NCI-H1694 (cell line): ENCODE measurements at regions not wholly inside any gene's neighbourhood (a gene's known extent, or its start where the extent isn't known, plus 50 kb on each side); places are given as distances from the start of the nearest gene placed in this dataset.

Experiments
- DNase-seq: peaks from one replicate; lab custom pipeline; 2025; lab: John Stamatoyannopoulos, UW

DNA sequence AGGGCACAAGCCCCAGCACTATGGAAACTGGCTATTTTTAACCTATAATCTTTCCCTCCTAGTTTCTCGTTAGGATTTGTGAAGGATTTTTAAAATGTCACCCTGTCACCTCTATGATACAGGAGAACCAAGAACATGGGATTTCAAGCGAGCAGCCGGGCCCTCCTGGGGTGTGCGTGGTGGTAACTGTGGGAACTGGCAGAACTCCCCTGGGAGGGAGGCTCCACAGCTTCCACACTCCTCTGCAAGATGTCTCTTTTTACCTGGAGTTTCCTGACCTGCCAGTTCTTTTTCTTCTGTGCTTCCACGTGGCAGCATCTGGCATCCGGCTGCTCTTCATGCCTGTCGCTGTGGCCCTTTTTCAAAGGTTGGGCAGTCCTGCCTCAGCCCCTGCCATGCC lies 386.3 kb upstream of the MYT1L start:
- DNase-seq: no peak

DNA sequence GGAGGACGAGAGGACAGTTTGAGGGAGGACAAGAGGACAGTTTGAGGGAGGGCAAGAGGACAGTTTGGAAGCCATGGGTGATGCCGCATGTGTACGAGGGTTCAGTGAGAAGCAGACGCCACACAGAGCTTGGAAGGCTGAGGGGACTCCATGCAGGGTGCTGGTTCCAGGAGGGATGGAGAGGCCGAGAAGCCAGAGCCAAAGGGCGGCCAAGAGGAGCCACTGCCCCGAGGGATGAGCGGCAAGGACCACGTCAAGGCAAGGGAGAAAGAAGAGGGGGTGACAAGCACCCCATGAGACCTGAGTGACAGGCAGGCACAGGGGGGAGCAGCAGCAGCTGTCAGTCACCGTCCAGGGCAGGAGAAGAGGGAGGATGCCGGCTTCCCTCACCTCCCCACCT lies 385.7 kb upstream of the MYT1L start:
- no peak for DNase-seq

DNA sequence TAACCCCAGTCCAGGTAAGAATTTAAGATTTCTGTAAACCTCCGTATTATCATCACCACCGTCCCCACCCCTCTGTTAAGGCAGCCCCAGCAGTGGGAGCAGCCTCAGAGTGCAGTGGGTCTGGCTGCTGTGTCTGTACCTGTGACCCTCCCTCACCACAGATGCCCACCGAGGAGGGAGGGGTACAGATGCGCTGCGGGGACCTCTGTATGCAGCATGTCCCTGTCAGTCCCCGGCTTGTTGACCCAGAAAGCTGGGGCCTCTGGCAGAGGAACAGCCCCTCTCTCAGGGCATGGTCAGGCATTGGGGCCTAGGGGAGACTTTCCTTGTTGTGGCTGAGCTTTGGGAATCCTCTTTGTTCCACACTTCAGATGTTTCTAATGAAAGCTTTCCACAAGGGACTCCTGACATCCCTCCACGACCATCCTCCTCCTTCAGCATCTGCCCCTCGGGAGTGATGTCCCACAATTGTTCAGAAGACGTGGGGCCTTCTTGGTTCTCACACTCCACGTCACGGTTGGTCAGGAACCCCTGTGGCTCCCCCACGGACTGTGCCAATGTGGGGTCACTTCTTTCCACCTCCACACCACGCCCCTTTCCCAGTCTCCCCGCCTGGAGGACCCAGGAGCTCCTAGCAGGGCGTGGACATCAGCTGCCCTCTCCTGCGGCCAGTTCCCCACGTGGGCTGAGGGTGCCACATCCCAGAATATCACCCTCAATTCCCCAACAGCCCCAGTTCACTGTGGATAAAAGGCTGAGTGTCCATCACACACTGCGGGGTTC lies 384.2 kb upstream of the MYT1L start:
- no peak for DNase-seq

DNA sequence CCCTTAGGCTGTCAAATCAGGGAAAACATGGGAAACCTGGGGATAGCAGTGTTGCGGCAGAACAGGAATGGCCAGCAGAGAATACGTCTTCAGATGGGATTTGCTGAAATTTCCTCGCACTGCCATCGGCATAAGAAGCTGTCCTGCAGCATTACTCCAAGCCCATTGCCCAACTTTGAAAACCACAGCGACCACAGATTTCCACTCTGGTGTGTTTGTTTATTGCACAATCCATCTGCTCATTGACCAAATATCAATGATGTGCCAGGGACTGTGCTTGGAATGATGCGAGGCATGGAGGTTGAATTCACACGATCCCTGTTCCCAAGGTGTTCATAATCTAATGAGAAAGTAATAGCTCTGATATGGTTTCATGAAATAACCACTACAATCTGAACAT lies 383.3 kb upstream of the MYT1L start:
- DNase-seq: no peak

DNA sequence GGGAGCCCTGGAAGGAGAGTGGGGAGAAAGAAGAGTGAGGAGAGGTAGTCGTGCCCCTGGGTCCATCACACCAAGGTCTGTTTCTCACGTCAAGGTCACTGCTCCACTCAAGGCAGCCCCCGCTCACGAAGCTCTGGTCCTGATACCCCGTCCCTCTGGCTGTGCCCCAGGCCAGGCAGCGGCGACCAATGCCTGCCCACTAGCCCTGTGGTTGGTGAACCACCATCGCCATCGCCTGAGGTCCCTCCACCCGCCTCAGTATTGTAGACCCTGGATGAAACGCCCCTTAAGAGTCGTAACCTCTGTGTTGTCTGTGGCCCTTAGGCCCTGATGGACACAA lies 378.3 kb upstream of the MYT1L start:
- no peak for DNase-seq

DNA sequence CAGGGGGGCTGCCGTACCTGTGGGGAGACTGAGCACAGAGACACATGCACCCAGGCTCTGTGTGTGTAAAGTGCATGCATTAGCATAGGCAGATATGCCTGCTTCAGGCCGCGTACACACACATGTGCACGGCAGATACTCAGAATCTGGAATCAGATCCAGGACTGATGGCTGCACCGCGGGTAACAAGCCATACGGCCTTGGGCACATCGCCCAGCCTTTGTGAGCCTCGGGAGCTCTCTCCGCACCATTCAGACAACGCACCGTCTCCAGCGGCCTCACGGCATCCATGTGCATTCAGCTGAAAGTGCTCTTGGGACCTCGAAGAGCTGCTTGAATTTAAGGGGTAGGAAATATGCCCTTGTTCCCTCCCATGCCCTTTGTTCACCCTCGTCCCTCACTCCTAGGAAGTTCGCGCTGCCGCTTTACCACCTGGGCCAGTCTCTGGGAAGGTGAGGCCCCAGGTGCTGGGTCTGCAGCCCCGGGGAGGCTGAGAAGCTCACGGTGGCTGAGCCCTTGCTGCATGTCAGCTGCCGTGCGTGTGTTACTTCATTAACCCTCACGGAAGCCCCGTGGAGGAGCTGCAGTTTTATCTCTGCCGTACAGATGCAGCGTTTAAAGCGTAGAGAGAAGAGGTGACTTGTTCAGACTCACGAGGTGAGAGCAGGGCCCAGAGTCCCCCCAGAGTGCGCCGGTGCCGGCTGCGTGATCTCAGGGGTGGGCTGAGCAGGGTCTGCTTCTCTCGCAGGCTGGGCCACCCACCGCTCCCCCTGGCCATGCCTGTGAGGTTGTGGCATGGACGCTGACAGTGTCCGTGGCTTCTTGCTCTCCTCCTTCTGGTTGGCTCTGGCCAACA lies 377.7 kb upstream of the MYT1L start:
- peak; percentile 53 for DNase-seq

DNA sequence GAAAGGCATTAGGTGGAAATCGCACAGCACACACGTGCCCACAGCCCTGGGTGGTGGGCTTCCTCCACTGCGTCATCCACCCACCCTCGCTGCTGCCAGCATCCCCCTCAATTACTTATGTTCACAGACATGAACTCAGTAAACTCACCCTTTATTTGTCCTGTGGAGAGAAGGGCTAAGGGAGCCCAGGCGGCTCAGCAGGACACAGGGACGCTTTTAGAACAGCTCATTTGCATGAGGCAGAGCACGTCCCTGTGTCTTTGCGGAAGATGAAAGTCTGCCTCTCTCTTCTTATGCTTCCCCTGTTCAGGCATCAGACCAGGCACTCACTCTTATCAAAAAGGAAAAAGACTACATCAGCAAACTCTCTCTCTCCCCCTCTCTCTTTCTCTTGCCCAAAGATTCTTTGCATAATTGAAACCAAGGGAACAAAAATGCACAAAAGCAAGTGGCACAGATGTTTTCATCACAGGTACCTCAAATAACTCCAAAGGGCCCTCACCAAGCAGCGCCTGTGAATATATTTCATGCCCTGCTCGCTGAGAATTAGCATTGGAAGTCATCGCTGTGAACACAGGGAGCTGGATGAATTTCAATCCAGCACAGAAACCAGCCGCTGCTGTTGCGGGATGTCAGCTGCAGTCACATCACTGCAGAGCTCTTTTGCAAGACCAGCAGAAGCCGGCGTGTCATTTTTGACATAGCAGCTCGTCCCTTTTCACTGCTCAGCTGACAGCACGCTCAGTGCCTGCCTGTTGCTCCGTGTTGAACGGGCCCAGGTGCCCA lies 376.3 kb upstream of the MYT1L start:
- peak; percentile 55 for DNase-seq

DNA sequence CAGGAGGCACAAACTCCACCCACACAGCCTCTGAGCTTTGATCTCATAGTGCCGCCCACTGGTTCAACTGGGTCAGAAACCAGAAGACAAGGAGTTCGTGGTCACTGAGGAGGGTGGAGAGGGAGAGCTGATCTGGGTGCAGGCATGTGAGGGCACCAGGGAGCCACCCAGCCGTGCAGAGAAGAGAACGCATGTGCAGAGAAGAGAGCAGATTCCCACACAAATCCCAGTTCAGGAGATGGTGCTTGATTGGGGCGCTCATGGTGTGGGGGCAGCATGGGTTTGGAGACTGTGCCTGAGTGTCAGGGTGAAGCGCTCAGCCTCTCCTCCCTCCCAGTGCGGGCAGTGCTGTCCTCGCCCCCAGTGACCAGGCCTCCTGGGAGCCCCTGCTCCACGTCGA lies 375.2 kb upstream of the MYT1L start:
- no peak for DNase-seq

DNA sequence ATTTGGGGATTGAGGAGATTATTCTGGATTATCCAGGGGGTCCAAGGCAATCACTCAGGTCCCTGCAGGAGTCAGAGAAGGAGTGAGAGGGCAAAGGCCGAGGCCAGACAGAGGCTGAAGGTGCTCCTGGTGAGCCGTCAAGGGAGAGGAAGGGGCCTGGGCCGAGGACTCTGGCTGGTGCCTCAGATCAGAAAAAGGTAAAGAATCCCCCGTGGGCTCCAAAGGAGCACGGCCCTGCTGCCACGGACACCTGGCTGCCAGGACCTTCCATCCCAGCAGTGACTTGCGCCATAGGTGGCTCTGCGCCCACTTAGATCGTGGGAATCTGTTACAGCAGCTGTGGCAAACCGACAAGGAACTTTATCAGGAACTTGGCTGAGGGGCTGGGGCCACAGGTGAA lies 374.8 kb upstream of the MYT1L start:
- no peak for DNase-seq

DNA sequence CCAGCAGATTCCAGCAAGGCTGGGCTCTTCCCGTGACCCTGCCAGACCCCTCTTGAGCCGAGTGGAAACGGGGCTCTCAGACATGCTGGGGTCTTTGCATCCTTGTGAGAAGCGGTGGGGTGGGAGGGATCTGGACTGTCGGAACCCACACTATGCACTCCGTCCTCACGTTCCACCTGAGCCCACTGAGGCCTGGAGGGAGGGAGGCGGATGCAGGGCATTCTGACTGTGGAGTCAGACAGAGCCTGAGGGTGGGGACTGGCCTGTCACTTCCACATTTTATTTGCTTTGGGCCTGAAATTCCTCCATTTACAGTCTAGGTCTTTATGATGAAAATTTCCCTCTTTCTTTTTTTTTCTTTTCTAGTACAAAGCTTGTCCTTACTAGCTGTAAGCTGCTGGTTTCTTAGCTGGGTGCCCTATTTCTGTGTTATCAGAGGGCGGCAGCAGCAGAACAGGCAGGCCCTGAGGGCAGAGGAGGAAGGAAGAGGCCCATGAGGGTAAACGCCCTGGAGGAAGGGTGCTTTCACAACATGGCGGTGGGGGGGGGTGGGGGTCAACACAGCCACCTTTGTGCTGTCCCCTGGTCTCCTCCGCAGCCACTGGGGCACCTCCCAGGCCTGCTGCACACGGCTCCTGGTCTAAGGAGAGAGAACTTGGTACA lies 373.5 kb upstream of the MYT1L start:
- no peak for DNase-seq

DNA sequence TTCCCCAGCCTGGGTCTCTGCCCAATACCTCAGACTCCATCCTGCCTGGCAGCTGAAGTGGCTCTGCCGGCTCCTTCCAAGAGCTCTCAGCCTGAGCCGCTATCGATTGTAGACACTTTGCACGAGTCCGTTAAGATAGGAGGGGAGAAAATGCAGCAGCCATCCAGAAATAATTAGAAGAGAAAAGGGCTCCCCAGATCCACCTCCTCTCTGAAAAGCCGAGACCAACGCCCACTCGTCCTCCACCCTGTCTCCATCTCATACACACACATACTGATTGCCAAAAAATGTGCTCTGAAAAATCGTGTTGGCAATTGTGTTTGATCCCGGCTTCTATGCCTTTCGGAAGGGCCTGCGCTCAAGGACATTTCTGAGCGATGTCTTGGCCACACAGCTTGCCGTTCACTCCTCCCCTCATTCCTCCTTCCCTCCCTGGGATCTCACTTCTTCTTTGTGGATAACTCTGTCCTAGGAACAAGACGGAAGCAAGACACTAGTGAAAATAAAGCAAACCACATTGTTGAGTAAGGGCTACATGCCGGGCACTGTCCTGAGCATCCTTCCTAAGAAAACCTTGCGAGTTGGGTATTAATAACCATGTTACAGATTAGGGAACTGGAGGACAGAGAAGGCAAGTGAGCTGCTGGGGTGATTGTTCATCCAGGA lies 372.8 kb upstream of the MYT1L start:
- DNase-seq: no peak

DNA sequence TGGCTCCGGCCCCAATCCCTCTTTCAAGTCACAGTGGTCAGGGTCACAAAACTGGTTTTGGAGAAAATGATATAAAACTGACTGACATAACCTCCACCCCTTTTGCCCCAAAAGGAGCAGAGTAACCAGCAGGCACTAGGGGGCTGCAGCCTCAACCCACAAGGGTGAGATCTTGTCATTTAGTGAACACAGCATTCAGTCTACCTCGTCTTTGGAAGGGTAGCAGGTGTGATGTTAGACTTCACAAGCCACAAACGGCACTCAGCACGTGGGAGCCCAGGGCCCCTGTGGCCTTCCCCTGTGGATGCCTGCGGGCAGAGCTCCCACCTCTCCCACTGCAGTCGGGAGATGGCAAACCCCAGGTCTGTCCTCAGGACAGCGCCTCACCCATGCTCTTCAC lies 372.1 kb upstream of the MYT1L start:
- DNase-seq: no peak

DNA sequence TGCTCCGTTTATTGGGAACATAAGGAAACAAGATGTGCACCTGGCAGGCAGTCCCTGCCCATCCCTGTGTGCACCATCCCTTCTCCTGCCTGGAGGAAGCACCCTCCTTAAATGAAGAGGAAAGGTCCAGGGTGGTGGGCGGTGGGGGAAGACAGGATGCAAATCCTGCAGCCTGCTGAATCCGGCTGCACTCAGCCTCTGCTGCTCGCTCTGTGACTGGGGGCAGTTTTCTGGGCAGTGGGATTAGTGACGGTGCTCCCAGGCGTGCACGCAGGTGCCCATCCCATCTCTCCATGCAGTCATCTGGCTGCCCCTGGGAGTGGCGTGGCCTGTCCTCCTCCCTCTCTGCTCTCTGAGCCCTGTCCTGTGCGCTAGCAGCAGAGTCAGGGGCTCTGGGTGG lies 371.3 kb upstream of the MYT1L start:
- DNase-seq: no peak

DNA sequence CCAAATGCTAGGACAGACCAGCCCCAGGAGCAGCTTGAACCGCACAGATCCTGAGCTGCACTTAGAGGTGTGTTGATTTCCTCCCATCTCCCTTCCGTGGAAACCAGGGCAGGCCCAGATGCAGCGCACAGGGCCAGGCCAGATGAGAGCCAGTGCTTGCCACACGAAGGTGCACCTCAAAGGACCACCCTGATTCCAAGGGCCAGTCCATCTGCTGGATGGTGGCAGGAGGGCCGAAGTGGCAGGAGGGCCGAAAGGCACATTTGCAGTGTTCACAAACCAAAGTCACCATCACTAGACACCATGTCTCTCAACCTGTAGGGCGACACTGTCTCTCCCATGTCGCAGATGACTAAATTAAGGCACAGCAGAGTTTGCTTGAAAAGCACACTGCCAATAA lies 370.7 kb upstream of the MYT1L start:
- no peak for DNase-seq

DNA sequence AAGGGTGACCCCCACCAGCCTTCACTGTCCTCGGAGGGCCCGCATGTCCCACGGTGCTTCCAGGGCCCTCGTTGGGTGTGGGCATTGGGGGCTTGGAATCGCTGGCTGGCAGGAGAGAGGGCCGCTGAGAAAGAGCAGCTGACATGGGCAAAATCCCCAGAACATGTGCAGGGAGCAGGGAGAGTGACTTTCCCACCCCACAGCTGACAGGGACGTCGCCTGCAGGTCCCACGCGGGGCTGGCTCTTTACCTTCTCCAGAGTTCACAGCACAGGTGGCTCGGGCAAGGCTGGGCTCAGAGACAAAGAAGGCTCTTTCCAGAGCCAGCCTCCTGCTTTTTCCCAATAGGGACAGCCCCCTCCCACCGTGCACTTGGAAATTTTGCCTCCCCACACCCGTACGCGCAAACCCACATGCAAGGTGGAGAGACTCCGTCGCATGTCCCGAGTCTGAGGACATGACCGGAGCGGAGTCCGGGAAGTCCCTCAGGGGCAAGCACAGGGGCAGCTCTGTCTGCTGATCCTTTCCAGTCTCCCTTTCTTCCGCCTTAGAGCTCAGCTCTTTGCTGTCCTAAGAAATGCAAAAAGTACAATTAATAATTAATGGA lies 370.2 kb upstream of the MYT1L start:
- no peak for DNase-seq

DNA sequence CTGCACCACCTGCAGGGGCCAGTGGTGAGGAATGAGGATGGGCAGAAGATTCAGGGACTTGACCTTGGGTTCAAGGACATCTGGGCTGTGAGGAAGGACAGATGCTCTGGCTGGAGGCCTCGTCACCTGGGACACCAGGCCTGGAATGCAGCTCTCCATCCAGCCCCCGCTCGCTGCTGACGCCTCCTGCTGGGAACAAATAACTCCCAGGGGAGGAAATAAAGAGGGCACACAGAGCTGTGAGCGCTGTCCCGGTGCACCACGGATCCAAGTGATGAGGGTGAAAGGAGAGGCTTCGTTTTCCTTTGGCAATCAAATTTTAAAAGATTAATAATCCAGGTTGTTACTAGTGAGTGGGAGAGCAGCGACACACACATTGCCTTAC lies 368.0 kb upstream of the MYT1L start:
- DNase-seq: no peak

DNA sequence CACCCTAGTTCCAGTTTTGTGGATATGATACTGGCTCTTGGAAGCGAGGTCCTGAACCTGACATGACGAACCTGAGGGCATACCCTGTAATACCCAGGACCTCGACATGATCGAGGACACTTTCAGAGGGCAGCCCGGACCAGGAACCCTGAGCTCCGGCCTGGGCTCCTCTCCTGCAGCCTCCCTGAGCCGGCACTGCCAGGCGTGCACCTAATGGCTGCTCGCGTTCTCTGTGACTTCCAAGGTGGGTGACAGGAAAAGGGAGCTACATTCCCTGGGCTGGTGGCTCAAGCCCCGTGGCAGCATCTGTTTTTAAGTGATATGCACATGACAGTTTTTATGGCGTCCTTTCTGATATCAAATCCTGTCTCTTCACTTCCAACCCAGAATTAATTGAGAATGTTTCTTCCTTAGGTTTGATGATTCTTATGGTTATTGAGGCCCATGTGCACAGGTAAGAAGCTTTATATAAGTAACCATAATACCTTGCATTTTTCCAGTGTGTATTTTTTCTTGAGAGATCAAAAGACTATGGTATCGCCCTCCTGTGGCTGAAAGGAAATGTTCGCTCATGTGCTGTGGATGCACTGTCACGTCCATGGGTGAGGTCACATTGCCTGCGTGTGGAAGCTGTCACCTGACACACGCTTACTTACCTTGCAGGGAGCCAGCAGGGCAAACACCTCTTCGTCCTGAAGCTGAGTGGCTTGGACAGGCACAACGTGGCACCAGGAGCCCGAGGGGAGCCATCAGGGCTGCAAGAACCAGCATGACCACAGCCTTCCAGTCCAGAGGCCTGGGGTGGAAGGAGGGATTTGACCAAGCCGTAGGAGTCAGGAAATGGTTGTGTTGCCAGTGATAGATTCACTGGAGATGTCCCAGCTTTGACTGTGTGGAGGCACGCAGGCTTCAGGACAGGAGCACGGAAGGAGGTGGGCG lies 367.4 kb upstream of the MYT1L start:
- DNase-seq: peak; percentile 83

DNA sequence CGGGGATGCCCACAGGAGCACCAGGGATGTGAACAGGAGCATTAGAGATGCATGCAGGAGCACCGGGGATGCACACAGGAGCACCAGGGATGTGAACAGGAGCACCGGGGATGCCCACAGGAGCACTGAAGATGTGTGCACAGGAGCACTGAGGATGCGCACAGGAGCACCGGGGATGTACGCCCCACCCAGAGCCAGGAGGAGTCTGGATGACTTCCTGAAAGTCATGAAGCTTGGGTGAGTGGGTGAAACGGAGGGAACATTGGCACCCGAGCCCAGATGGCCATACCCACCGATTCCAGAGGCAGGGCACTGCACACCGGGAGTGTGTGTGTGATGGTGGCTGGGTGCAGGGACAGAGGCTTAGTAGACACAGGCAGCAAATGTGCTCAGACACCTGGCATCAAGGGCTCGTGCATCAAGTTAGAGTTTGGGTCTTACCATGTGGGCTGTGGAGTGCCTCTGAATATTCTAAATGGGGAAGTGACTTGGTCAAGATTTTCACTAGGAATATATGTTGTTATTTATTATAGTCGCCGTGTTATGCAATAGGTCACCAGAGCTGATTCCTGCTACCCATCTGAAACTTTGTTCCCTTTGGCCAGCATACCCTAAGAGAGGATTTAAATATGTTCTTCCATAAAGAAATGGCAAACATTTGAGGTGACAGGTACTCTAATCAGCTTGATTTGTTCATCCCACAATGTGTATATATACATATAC lies 365.8 kb upstream of the MYT1L start:
- DNase-seq: no peak

DNA sequence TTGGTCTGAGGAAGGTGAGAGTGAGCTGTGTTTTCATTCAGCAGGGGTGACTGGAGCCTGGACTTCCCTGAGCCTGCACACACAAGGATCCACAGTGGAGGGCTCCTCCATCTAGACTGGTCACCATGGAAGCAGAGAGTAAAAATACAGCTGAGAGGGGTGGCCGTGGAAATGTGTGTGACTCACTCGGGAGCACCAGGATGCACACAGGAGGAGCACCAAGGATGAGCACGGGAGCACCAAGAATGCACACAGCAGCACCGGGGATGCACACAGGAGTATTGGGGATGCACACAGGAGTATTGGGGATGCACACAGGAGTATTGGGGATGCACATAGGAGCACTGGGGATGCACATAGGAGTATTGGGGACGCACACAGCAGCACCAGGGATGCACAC lies 365.2 kb upstream of the MYT1L start:
- no peak for DNase-seq

DNA sequence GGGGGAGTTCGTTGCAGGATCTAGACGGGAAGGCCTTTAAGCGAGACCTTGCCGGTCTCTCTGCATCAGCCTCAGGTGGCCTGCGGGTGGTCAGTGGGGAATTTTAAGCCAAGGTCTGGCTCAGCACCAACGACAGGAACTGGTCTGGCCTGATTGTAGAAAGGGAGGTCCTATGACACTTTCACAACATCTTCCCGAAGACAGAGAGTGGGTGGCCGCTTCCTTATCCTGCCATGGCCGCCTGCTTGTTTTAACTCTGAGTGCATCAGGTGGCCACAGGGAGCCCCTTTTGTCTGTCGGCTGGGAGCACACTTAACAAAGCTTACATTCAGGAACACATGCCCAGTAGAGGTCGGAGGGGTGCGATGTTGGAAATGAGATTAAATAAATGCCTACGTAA lies 363.7 kb upstream of the MYT1L start:
- DNase-seq: no peak
